NCI-H524 treated with DMSO at 0.1 percent for 48 hours (cell line): ENCODE measurements at regions not wholly inside any gene's neighbourhood (a gene's known extent, or its start where the extent isn't known, plus 50 kb on each side); places are given as distances from the start of the nearest gene placed in this dataset.

Experiments
- DNase-seq: peaks from one replicate; lab custom pipeline; 2025; lab: John Stamatoyannopoulos, UW

DNA sequence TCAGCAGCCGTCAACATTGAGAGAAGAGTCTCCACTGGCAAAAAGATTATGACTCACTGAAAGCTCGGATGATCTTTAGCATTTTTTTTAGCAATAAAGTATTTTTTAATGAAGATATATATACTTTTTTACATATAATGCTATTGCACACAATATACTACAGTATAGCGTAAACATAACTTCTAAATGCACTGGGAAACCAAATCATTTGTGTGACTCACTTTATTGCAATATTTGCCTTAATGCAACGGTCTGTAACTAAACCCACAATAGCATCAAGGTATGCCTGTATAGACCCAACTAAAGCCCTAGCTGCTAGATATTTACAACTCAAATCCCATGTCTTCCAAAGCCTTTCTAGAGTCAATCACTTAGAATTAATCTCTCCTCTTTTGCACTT lies 52.3 kb upstream of the EDNRA start:
- DNase-seq = no peak

DNA sequence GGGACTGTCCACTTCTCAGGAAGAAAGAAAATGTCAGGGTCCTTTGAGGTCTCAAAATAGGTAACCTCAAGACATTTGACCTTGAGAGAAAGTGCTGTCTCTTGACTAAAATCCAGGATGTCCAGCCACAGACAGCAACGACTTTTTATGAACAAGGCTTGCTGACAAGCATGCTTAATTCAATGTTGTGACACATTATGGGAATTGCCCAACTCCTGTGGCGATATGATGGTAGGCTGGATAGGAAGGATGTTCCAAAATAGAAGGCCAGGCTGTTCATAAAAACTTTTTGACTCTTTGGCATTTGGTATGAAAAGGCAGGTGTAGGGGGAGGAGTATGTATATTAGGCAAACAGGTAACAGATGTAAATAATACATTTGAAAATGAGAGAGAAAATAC lies 50.8 kb upstream of the EDNRA start:
- DNase-seq = no peak
